ENCODE measurements at regions not wholly inside any gene's neighbourhood (a gene's known extent, or its start where the extent isn't known, plus 50 kb on each side); places are given as distances from the start of the nearest gene placed in this dataset.
"Not testable (repeated sequence)": the region's sequence is repeated elsewhere in the genome, so short reads cannot be mapped to it uniquely, and the experiment has no call there.

GRCh38 chr7:142513178-142513955, 235.9 kb upstream of the PRSS1 start:
- TF ChIP-seq POLR2A (IDR thresholded peaks at IDR 0.05) (no peak), EP300 (IDR thresholded peaks at IDR 0.05) (no peak), CTCF (IDR thresholded peaks at IDR 0.05) (no peak), POLR2AphosphoS5 (IDR thresholded peaks at IDR 0.05) (no peak)
- Histone ChIP-seq H3K27ac (no peak overlapping the region), H3K4me3 (no peak overlapping the region), H3K9me3 (no peaks in the 10 kb centered on the region), H3K4me1 (peaks cover 0 to 7% (median 7%) of the 10 kb centered on the region in 4 donors), H3K27me3 (no peaks in the 10 kb centered on the region), H3K36me3 (no peaks in the 10 kb centered on the region)
- DNase-seq: no peak
- no peak for ATAC-seq (ENCODE audit: low FRiP score in 2 of 2)
- WGBS, 2 donors: 76 to 78% methylated on average over 5 of the region's 5 CpGs

- no peak overlapping the region for H3K27ac ChIP-seq
- DNase-seq (no peak), ATAC-seq (ENCODE audit: low FRiP score in 2 of 2) (no peak)
- peaks cover 0 to 7% (median 7%) of the 10 kb centered on the region in 4 donors for H3K4me1 ChIP-seq
- H3K9me3 ChIP-seq: no peaks in the 10 kb centered on the region
- TF ChIP-seq POLR2A (IDR thresholded peaks at IDR 0.05) (no peak), EP300 (IDR thresholded peaks at IDR 0.05) (no peak), POLR2AphosphoS5 (IDR thresholded peaks at IDR 0.05) (no peak), CTCF (IDR thresholded peaks at IDR 0.05) (no peak)
- H3K4me3 ChIP-seq: no peak overlapping the region
- no peaks in the 10 kb centered on the region for H3K36me3 ChIP-seq
- H3K27me3 ChIP-seq: no peaks in the 10 kb centered on the region
- 84 to 91% methylated on average over 6 to 7 of the region's 7 CpGs for WGBS, 2 donors
These were observed 237.5 kb upstream of the PRSS1 start for GRCh38 chr7:142511801-142512200.

- no peaks in the 10 kb centered on the region for H3K9me3 ChIP-seq
- ATAC-seq (ENCODE audit: low FRiP score in 2 of 2) (no peak), DNase-seq (no peak)
- no peaks in the 10 kb centered on the region for H3K27me3 ChIP-seq
- TF ChIP-seq EP300 (IDR thresholded peaks at IDR 0.05): no peak
- TF ChIP-seq CTCF (IDR thresholded peaks at IDR 0.05): no peak
- TF ChIP-seq POLR2A (IDR thresholded peaks at IDR 0.05): no peak
- no peak for TF ChIP-seq POLR2AphosphoS5 (IDR thresholded peaks at IDR 0.05)
- H3K4me3 ChIP-seq: no peak overlapping the region
- 79 to 85% methylated on average over 3 of the region's 3 CpGs for WGBS, 2 donors
- no peaks in the 10 kb centered on the region for H3K36me3 ChIP-seq
- peaks cover 0 to 7% (median 6%) of the 10 kb centered on the region in 4 donors for H3K4me1 ChIP-seq
- no peak overlapping the region for H3K27ac ChIP-seq
These were observed 237.9 kb upstream of the PRSS1 start for GRCh38 chr7:142511374-142511773.

GRCh38 chr7:142509235-142509634, 240.0 kb upstream of the PRSS1 start:
- not testable (repeated sequence) for ATAC-seq (ENCODE audit: low FRiP score in 2 of 2); H3K4me3 ChIP-seq
- 55 to 64% methylated on average over 3 of the region's 3 CpGs for WGBS, 2 donors

GRCh38 chr7:142508251-142508650, 241.0 kb upstream of the PRSS1 start:
- Histone ChIP-seq H3K4me3 (no peak overlapping the region), H3K27me3 (no peaks in the 10 kb centered on the region), H3K9me3 (no peaks in the 10 kb centered on the region), H3K4me1 (no peaks in the 10 kb centered on the region), H3K36me3 (no peaks in the 10 kb centered on the region), H3K27ac (no peak overlapping the region)
- WGBS, 2 donors: 63 to 78% methylated on average over 4 of the region's 4 CpGs
- TF ChIP-seq POLR2AphosphoS5 (IDR thresholded peaks at IDR 0.05) (no peak), POLR2A (IDR thresholded peaks at IDR 0.05) (no peak), CTCF (IDR thresholded peaks at IDR 0.05) (no peak), EP300 (IDR thresholded peaks at IDR 0.05) (no peak)
- DNase-seq: no peak
- no peak for ATAC-seq (ENCODE audit: low FRiP score in 2 of 2)

More at GRCh38 chr7:142509235-142509634, 240.0 kb upstream of the PRSS1 start:
- DNase-seq, H3K27me3 ChIP-seq, H3K4me1 ChIP-seq, H3K9me3 ChIP-seq, H3K36me3 ChIP-seq, H3K27ac ChIP-seq: not testable (repeated sequence)

Measured in upper lobe of left lung (tissue), 6 donors.